IPS-20b (cell line): ENCODE measurements at regions not wholly inside any gene's neighbourhood (a gene's known extent, or its start where the extent isn't known, plus 50 kb on each side); places are given as distances from the start of the nearest gene placed in this dataset.
"Not testable (repeated sequence)": the region's sequence is repeated elsewhere in the genome, so short reads cannot be mapped to it uniquely, and the experiment has no call there.

Source experiments
- H3K27ac ChIP-seq: one replicate; pipeline ENCODE4 v1.5.1; 2013; ENCODE audit warnings: low read length
- H3K27me3 ChIP-seq: 2 replicates; pipeline ENCODE4 v1.6.1; 2013; ENCODE audit warnings: mild to moderate bottlenecking, low read length, inconsistent platforms; ENCODE audit not compliant: insufficient read depth
- H3K36me3 ChIP-seq: 2 replicates; pipeline ENCODE4 v1.6.1; 2013; ENCODE audit warnings: low read depth, mild to moderate bottlenecking, inconsistent platforms, low read length, moderate library complexity; ENCODE audit not compliant: insufficient read depth
- H3K4me1 ChIP-seq: 2 replicates; pipeline ENCODE4 v1.6.1; 2013; ENCODE audit warnings: mild to moderate bottlenecking, control low read depth, inconsistent platforms, low read length, moderate library complexity; ENCODE audit not compliant: insufficient read depth
- H3K4me3 ChIP-seq: 2 replicates; pipeline ENCODE4 v1.5.1; 2013; ENCODE audit warnings: mild to moderate bottlenecking, low read length, inconsistent platforms
- H3K9ac ChIP-seq: 2 replicates; pipeline ENCODE4 v1.6.1; 2013; ENCODE audit warnings: low read depth, mild to moderate bottlenecking, inconsistent platforms, low read length, moderate library complexity
- H3K9me3 ChIP-seq: 2 replicates; pipeline ENCODE4 v1.6.1; 2013; ENCODE audit warnings: mild to moderate bottlenecking, low read depth, low read length, inconsistent platforms; ENCODE audit not compliant: insufficient read depth

DNA sequence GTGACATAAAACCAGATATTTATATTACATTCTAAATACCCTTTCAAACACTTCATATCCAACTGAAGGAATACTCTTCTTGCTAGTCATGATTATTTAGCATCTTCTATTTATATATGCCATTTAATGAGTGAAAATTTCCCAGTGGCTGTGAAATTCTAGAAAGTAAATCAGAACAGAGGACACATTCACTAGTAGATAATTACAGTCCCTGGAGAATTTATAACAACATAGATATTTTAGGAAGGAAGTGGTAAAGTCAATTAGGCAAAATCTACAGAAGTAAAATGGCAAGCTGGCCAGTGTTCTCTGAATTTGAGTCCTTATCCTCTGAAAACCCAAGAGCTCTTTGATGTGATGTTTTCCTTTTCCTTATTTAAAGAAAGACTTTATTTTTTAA lies 121.8 kb downstream of the PMAIP1 start:
- no peaks in the 10 kb centered on the region for H3K36me3 ChIP-seq
- no peak overlapping the region for H3K9ac ChIP-seq
- peaks cover 8% of the 10 kb centered on the region for H3K4me1 ChIP-seq
- no peaks in the 10 kb centered on the region for H3K27me3 ChIP-seq
- no peaks in the 10 kb centered on the region for H3K9me3 ChIP-seq
- H3K27ac ChIP-seq = no peak overlapping the region
- H3K4me3 ChIP-seq = no peak overlapping the region

DNA sequence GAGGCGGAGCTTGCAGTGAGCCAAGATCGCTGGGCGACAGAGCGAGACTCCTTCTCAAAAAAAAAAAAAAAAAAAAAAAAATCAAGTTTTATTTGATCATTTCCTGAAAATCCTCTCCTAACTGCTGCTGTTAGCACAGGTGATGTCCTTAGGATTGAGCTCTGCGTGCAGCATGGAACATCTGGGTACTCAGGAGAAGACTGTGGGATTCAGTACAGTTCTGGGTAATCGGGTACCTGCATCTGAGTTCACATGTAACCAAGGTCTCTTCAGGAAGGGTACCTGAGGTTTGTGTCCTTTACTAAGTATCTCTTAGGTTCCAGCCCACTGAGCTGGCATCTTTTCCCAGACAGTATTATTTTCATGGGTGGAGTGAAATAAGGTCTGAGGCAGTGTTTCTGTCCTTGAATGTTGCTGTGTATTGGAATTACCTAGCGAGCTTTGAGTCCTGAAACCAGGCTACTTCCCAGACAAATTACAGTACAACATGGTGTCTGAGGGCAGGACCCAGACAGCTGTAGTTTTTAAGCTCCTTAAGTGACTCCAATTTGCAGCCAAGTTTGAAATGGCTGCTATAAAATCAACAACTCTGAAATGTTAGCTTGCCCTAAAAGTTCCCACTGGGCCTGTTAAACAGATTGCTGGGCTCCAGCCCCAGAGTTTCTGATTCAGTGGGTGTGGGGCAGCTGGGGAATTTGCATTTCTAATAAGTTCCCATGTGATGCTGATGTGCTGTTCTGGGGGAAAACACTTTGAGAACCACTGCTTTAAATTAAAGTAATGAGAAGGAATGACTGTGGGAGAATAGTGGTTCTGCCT lies 120.5 kb downstream of the PMAIP1 start:
- Histone ChIP-seq H3K4me3 (no peak overlapping the region), H3K27ac (peak overlapping the region; percentile 24), H3K9me3 (no peaks in the 10 kb centered on the region)

DNA sequence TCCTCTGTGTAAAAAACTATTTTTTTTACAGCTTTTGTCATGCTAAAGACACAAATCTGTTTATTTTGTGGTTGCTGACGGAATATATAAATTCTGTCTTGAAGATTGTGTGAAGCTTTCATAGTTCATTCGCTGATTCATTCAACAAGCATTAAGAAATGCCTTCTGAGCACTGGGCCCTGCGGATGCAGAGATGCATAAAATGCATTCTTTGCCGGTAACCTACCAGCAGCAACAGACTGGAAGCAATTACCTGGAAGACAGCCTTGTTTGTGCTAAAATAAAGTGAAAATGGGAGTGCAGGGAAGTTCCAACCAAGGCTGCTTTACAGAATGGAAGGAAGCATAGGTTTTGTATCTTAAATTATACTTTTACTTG lies 119.7 kb downstream of the PMAIP1 start:
- Histone ChIP-seq H3K9ac (no peak overlapping the region), H3K9me3 (no peaks in the 10 kb centered on the region), H3K4me3 (no peak overlapping the region), H3K36me3 (no peaks in the 10 kb centered on the region), H3K27me3 (no peaks in the 10 kb centered on the region), H3K4me1 (peaks cover 8% of the 10 kb centered on the region), H3K27ac (no peak overlapping the region)

More for the DNA sequence above, 120.5 kb downstream of the PMAIP1 start:
- no peaks in the 10 kb centered on the region for H3K27me3 ChIP-seq
- H3K9ac ChIP-seq = 0 out of 2 replicates have a peak overlapping the region, but pooled peaks have one; percentile 10
- H3K4me1 ChIP-seq = peaks cover 8% of the 10 kb centered on the region
- H3K36me3 ChIP-seq = no peaks in the 10 kb centered on the region

DNA sequence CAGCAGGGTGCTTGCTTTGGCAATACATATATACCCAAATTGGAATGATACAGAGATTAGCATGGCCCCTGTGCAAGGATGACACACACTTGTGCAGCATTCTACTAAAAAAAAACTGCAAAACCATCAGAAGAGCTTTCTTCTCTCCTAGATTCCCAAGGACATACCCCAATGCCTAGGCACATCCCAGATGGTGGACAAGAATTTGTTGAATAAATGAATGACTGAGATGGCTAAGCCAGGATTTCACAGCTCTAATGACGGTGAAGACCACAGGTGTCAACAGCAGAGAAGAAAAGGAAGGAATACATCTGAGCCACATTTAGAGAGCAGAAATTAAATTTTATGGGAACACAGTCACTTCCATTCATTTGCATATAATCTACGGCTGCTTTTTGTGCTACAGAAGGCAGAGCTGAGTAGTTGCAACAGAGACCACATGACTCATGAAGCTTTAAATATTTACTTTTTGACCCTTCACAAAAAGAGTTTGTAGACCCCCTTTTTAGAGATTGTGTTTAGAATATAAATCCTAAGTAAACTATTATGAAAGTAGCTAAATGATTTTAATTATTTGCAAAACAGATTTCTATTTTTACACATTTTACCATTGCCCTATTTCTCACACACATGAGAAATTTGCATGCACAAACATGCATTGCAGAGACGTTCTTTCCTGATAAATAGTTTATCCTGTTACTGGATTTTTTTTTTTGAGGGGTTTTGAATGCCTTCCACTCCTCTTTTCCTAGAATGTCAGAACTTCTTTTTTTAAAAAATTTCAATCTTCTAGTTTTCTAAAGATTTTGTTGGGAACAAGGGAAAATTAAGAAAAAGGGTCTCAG lies 119.0 kb downstream of the PMAIP1 start:
- Histone ChIP-seq H3K27ac (no peak overlapping the region), H3K9me3 (no peaks in the 10 kb centered on the region), H3K4me1 (peaks cover 8% of the 10 kb centered on the region), H3K4me3 (no peak overlapping the region), H3K27me3 (no peaks in the 10 kb centered on the region), H3K36me3 (no peaks in the 10 kb centered on the region), H3K9ac (no peak overlapping the region)

DNA sequence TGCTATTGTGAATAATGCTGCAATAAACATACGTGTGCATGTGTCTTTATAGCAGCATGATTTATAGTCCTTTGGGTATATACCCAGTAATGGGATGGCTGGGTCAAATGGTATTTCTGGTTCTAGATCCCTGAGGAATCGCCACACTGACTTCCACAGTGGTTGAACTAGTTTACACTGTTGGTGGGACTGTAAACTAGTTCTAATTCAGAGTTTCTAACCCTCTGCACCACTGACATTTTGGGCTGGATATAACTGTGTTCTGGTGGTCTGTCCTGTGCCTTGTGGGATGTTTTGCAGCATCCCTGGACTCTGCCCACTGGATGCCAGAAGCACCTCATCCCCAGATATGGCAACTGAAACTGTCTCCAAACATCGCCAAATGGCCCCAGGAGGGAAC lies 118.3 kb downstream of the PMAIP1 start:
- not testable (repeated sequence) for H3K27me3 ChIP-seq, H3K9ac ChIP-seq, H3K4me1 ChIP-seq, H3K27ac ChIP-seq, H3K9me3 ChIP-seq, H3K4me3 ChIP-seq, H3K36me3 ChIP-seq

DNA sequence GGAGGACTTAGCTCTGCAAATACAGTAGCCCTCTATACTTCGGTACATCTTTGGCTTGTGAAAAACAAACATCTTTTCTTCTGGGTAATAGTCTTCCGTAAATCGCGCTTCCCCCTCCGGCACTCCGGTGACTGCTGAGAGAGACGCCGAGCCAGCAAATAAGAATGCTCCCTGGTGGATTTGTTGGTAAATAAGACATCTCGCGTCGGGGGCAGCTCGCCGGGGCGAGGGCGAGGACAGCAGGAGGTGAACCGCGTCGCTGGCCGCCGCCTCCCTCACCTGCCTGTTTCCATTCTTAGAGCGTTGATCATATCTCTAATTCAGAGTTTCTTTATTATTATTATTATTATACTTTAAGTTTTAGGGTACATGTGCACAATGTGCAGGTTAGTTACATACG lies 117.6 kb downstream of the PMAIP1 start:
- Histone ChIP-seq H3K36me3 (no peaks in the 10 kb centered on the region), H3K4me3 (no peak overlapping the region), H3K27me3 (no peaks in the 10 kb centered on the region), H3K4me1 (peaks cover 8% of the 10 kb centered on the region), H3K9me3 (peaks cover 4% of the 10 kb centered on the region; the same call in 1 of the 2 replicates), H3K27ac (no peak overlapping the region), H3K9ac (no peak overlapping the region)

DNA sequence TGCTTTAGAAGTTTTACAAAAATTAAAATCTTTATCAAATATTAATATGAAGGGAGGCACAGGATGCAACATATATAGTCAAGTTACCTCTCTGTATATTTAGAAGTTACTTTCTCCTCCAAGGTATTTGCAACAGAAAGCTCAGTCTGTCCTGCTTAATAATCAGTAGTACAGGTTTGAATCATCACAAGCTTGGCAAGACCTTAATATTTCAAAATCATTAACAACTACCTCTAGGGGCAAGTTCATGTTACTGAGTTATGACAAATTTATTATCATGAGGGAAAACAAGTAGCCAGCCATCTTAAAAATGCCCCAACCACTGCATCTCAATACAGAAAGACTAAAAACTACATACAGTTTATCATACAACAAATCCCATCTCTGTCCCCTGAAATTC lies 116.0 kb downstream of the PMAIP1 start:
- not testable (repeated sequence) for H3K27me3 ChIP-seq, H3K4me3 ChIP-seq, H3K9ac ChIP-seq, H3K36me3 ChIP-seq, H3K4me1 ChIP-seq, H3K27ac ChIP-seq
- peaks cover 11% of the 10 kb centered on the region; the same call in 1 of the 2 replicates for H3K9me3 ChIP-seq

DNA sequence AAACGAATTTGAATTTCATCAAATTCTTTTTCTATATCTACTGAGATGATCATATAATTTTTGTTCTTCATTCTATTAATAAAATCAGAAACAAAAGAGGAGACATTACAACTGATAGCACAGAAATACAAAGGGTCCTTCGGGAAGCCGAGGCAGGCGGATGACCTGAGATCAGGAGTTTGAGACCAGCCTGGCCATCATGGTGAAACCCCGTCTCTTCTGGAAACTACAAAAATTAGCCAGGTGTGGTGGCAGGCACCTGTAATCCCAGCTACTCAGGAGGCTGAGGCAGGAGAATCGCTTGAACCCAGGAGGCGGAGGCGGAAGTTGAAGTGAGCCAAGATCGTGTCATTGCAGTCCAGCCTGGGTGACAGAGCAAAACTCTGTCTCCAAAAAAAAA lies 113.4 kb downstream of the PMAIP1 start:
- H3K27ac ChIP-seq, H3K36me3 ChIP-seq, H3K27me3 ChIP-seq, H3K4me1 ChIP-seq, H3K9ac ChIP-seq, H3K4me3 ChIP-seq: not testable (repeated sequence)
- H3K9me3 ChIP-seq = peaks cover 11% of the 10 kb centered on the region; the same call in 1 of the 2 replicates

DNA sequence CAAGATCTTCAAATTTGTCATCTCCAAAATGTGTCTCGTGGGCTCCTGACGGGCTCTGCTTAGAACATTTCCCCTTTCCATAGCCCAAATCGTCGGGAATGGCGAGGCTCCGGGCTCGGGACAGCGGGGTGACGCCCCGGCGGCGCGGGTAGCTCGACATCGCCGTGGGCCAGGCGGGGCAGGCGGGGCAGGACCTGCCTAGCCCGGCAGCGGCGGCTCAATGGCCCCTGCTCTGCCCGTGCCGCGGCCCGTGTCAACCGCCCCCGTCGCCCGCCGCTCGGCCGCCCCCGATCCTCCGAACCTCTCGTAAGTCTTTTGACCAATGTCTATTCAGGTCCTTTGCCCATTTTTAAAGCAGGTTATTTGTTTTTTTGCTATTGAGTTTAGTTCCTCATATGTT lies 111.2 kb downstream of the PMAIP1 start:
- H3K9me3 ChIP-seq = peaks cover 11% of the 10 kb centered on the region; the same call in 1 of the 2 replicates
- no peak overlapping the region for H3K27ac ChIP-seq
- no peaks in the 10 kb centered on the region for H3K4me1 ChIP-seq

DNA sequence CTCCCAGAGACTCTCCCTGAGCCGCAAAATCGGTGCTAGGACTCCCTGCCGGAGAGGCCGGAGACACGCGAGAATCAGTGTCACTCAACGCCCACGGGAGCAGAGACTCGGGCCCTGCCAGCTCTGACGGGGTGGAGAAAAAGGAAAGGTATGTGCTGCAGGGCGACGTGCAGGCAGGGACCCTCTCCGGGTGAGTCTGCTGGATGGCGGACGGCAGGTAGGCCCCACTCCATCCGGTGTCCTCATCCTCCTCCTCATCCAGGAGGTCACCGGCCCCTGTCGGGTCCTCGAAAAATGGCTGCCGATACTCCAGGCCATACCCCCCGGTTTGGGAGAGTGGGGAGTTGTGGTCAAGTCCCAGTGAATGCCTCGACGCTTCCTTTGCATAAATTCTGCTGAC lies 110.7 kb downstream of the PMAIP1 start:
- peaks cover 11% of the 10 kb centered on the region; the same call in 1 of the 2 replicates for H3K9me3 ChIP-seq
- H3K4me1 ChIP-seq = no peaks in the 10 kb centered on the region
- no peak overlapping the region for H3K4me3 ChIP-seq
- H3K36me3 ChIP-seq = no peaks in the 10 kb centered on the region
- H3K9ac ChIP-seq = no peak overlapping the region
- no peaks in the 10 kb centered on the region for H3K27me3 ChIP-seq
- no peak overlapping the region for H3K27ac ChIP-seq

More for the DNA sequence above, 111.2 kb downstream of the PMAIP1 start:
- H3K36me3 ChIP-seq = no peaks in the 10 kb centered on the region
- no peak overlapping the region for H3K9ac ChIP-seq
- H3K27me3 ChIP-seq = no peaks in the 10 kb centered on the region
- no peak overlapping the region for H3K4me3 ChIP-seq

DNA sequence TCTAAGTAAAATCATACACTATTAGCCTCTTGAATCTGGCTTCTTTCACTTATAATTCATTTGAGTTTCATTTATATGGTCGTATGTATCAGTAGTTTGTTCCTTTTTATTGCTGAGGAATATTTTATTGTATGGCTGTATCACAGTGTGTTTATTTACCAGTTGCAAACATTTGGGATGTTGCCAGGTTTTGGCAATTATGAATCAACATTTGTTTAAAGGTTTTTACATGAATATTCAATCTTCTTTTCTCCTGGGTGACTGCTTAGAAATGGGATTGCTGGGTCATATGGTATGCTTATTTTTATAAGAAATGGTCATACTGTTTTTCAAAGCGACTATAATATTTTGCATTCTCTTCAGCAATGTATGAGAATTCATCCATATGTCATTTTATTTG lies 107.9 kb downstream of the PMAIP1 start:
- H3K27me3 ChIP-seq = no peaks in the 10 kb centered on the region
- no peaks in the 10 kb centered on the region for H3K36me3 ChIP-seq
- H3K27ac ChIP-seq = no peak overlapping the region
- no peaks in the 10 kb centered on the region for H3K4me1 ChIP-seq
- H3K9me3 ChIP-seq = peaks cover 8% of the 10 kb centered on the region; the same call in 1 of the 2 replicates
- H3K9ac ChIP-seq = no peak overlapping the region
- no peak overlapping the region for H3K4me3 ChIP-seq
